ENCODE measurements at regions not wholly inside any gene's neighbourhood (a gene's known extent, or its start where the extent isn't known, plus 50 kb on each side); places are given as distances from the start of the nearest gene placed in this dataset.

- TF ChIP-seq CTCF (IDR thresholded peaks at IDR 0.05) (no peak), POLR2A (IDR thresholded peaks at IDR 0.05) (no peak)
These were observed 164.3 kb downstream of the VEGFA start for GRCh38 chr6:43934183-43934802.
